Putamen (tissue), 1 donor: ENCODE measurements at regions not wholly inside any gene's neighbourhood (a gene's known extent, or its start where the extent isn't known, plus 50 kb on each side); places are given as distances from the start of the nearest gene placed in this dataset.
"Not testable (repeated sequence)": the region's sequence is repeated elsewhere in the genome, so short reads cannot be mapped to it uniquely, and the experiment has no call there.

ENCODE experiments used
- DNase-seq: peaks from one replicate; pipeline ENCODE4 v3.0.0-alpha.2; 2016; ENCODE audit warnings: low spot score

- no peak for DNase-seq
Measured at GRCh38 chr12:88753066-88753465, 172.8 kb upstream of the KITLG start.

GRCh38 chr12:88752183-88752582, 171.9 kb upstream of the KITLG start:
- no peak for DNase-seq

GRCh38 chr12:88750867-88751543, 170.7 kb upstream of the KITLG start:
- DNase-seq, result no peak

GRCh38 chr12:88746386-88746785, 166.1 kb upstream of the KITLG start:
- DNase-seq, result no peak

GRCh38 chr12:88743946-88744685, 163.8 kb upstream of the KITLG start:
- no peak for DNase-seq

GRCh38 chr12:88737838-88738472, 157.7 kb upstream of the KITLG start:
- DNase-seq, result no peak

- DNase-seq, result no peak
Measured at GRCh38 chr12:88736031-88736430, 155.8 kb upstream of the KITLG start.

GRCh38 chr12:88733008-88733407, 152.7 kb upstream of the KITLG start:
- no peak for DNase-seq

GRCh38 chr12:88729196-88729595, 148.9 kb upstream of the KITLG start:
- no peak for DNase-seq

- no peak for DNase-seq
Measured at GRCh38 chr12:88726806-88727720, 146.8 kb upstream of the KITLG start.

- DNase-seq, result no peak
Measured at GRCh38 chr12:88725592-88726143, 145.4 kb upstream of the KITLG start.

- DNase-seq, result no peak
Measured at GRCh38 chr12:88723219-88723618, 142.9 kb upstream of the KITLG start.

- DNase-seq, result no peak
Measured at GRCh38 chr12:88720785-88721650, 140.7 kb upstream of the KITLG start.

- no peak for DNase-seq
Measured at GRCh38 chr12:88720231-88720630, 140.0 kb upstream of the KITLG start.

GRCh38 chr12:88717188-88717587, 136.9 kb upstream of the KITLG start:
- no peak for DNase-seq

GRCh38 chr12:88716240-88716639, 136.0 kb upstream of the KITLG start:
- no peak for DNase-seq

- DNase-seq, result no peak
Measured at GRCh38 chr12:88715673-88716072, 135.4 kb upstream of the KITLG start.

- DNase-seq, result not testable (repeated sequence)
Measured at GRCh38 chr12:88714263-88714882, 134.1 kb upstream of the KITLG start.

- no peak for DNase-seq
Measured at GRCh38 chr12:88707800-88708199, 127.5 kb upstream of the KITLG start.

GRCh38 chr12:88706286-88706685, 126.0 kb upstream of the KITLG start:
- DNase-seq, result no peak
